ENCODE measurements at regions not wholly inside any gene's neighbourhood (a gene's known extent, or its start where the extent isn't known, plus 50 kb on each side); places are given as distances from the start of the nearest gene placed in this dataset.

GRCh38 chr15:96422125-96422524, 91.6 kb downstream of the NR2F2 start (continued):
- TF ChIP-seq RNF219 (CRISPR knock-in tag; IDR thresholded peaks at IDR 0.05) (no peak), MED1 (CRISPR knock-in tag; IDR thresholded peaks at IDR 0.05; ENCODE audit: borderline replicate concordance) (no peak), ZBTB34 (CRISPR knock-in tag; IDR thresholded peaks at IDR 0.05) (no peak), TEAD2 (tag; IDR thresholded peaks at IDR 0.05) (no peak), NFE2L1 (tag; IDR thresholded peaks at IDR 0.05; ENCODE audit: borderline replicate concordance, low read depth) (no peak), MXD1 (CRISPR knock-in tag; IDR thresholded peaks at IDR 0.05; ENCODE audit: borderline replicate concordance, poor library complexity, severe bottlenecking) (no peak), FIP1L1 (IDR thresholded peaks at IDR 0.05; ENCODE audit: low read depth, low read length, poor library complexity, severe bottlenecking) (no peak), CREB1 (IDR thresholded peaks at IDR 0.05) (peak; percentile 51; the same call in 1 of the 2 replicates), CREB1 (CRISPR knock-in tag; IDR thresholded peaks at IDR 0.05) (no peak), BCL6 (CRISPR knock-in tag; IDR thresholded peaks at IDR 0.05) (no peak), ZBTB8A (IDR thresholded peaks at IDR 0.05; ENCODE audit: partially characterized antibody) (no peak), DPF2 (IDR thresholded peaks at IDR 0.05) (peak; percentile 89), RBFOX2 (IDR thresholded peaks at IDR 0.05; ENCODE audit: low read depth, low read length) (no peak), XRCC3 (IDR thresholded peaks at IDR 0.05) (no peak), WHSC1 (IDR thresholded peaks at IDR 0.05; ENCODE audit: low read length) (no peak), CEBPB (tag; IDR thresholded peaks at IDR 0.05) (no peak), RFX7 (CRISPR knock-in tag; IDR thresholded peaks at IDR 0.05) (no peak), HDAC3 (IDR thresholded peaks at IDR 0.05; ENCODE audit: borderline replicate concordance, partially characterized antibody) (no peak), CTBP1 (IDR thresholded peaks at IDR 0.05; ENCODE audit: borderline replicate concordance) (peak; percentile 80), FOXJ2 (tag; IDR thresholded peaks at IDR 0.05) (no peak), ESRRA (IDR thresholded peaks at IDR 0.05; ENCODE audit: borderline replicate concordance, low read depth) (no peak), PHF8 (IDR thresholded peaks at IDR 0.05; ENCODE audit: borderline replicate concordance, low read length) (no peak), ZBTB1 (CRISPR knock-in tag; IDR thresholded peaks at IDR 0.05; ENCODE audit: borderline replicate concordance, low read depth) (no peak)
- TF ChIP-seq, protein P1, sequence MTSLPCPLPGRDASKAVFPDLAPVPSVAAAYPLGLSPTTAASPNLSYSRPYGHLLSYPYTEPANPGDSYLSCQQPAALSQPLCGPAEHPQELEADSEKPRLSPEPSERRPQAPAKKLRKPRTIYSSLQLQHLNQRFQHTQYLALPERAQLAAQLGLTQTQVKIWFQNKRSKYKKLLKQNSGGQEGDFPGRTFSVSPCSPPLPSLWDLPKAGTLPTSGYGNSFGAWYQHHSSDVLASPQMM (CRISPR knock-in tag; IDR thresholded peaks at IDR 0.05): no peak
- TF ChIP-seq, protein P2, sequence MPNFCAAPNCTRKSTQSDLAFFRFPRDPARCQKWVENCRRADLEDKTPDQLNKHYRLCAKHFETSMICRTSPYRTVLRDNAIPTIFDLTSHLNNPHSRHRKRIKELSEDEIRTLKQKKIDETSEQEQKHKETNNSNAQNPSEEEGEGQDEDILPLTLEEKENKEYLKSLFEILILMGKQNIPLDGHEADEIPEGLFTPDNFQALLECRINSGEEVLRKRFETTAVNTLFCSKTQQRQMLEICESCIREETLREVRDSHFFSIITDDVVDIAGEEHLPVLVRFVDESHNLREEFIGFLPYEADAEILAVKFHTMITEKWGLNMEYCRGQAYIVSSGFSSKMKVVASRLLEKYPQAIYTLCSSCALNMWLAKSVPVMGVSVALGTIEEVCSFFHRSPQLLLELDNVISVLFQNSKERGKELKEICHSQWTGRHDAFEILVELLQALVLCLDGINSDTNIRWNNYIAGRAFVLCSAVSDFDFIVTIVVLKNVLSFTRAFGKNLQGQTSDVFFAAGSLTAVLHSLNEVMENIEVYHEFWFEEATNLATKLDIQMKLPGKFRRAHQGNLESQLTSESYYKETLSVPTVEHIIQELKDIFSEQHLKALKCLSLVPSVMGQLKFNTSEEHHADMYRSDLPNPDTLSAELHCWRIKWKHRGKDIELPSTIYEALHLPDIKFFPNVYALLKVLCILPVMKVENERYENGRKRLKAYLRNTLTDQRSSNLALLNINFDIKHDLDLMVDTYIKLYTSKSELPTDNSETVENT (CRISPR knock-in tag; IDR thresholded peaks at IDR 0.05): no peak

Measured in K562 (cell line).